Stimulated activated CD4-positive, alpha-beta T cell treated with anti-CD3 and anti-CD28 coated beads, Interleukin-12 subunit alpha, Interleukin-12 subunit beta, amount 100 ng/mL, for 48 hours (primary cell): ENCODE measurements at regions not wholly inside any gene's neighbourhood (a gene's known extent, or its start where the extent isn't known, plus 50 kb on each side); places are given as distances from the start of the nearest gene placed in this dataset.

Experiments used
- DNase-seq, 3 donors: peaks; one replicate each; pipeline ENCODE4 v3.0.0-alpha.2; 2020; ENCODE audit warnings: low read depth in 2 of 3, low spot score in 1 of 3

DNA sequence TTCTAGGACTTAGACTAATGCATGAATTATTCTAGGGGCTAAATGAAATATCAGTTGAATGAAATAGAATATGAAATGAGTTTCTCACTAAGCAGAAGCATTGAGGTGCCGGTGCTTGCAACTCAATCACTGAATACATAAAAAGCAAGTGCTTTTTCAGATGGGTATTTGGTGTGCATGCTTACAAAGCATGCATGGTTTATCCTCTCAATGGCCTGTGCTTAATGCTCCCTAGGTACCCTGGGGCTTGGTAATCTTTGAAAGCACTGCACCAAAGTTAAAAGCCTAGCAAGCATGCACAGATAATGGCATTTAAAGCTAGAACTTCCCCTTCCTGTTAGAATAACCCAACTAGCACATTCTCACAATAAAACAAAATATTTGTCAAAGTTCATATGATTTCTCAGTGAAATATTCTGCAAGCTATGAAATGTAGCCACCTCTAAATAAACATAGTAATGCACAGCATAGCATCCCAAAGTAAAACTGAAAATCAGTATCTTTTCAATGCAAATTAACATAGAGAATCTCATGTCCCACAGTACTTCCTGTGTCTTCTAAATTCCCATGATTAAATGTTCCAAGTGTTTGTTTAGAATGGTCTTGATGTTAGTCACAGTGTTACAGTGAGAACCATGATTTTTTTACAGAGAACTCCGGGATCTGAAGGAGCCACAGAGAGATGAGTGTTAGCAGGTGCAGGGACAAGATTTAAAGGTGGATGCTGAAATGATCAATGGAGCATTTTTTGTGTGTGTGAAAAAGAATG is 143.4 kb upstream of the CDH6 start:
- DNase-seq: no peak

DNA sequence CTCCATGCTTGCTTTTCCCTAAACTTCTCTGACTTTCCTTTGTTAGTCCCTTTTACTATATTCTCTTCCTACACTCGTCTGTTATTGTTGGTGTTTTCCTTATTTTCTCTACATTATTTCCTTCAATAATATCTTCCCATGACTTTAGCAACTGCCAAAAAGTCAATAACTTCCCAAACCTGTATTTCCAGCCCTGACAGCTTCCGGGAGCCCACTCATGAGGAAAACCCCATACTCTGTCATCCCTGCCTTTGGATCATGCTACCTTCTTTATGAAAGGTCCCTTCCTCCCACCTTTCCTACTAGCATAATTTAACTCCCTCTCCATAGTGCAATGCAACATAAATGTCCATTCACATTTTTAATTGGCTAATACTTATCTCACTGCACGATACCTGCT is 144.0 kb upstream of the CDH6 start:
- no peak for DNase-seq

- no peak for DNase-seq
These were observed 144.9 kb upstream of the CDH6 start for GRCh38 chr5:31048282-31049270.

DNA sequence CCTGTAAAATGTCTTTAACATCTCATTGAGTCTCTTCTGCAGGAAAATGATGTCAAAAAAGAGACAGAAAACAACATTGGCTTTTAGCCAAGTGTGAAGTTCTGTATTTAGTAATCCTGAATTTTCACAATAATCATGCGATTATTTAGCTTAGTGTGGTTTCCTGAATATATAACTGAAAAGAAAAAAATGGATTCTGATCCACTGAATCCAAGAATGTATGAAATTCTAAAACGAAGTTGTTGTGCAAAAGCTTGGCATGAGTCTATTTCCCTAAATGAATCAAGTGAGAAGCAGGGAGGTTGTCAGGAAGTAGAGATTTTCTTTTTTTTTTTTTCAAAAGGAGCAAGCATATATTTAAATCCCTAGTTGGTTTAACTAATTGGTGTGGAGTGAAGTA is 145.9 kb upstream of the CDH6 start:
- no peak for DNase-seq

DNA sequence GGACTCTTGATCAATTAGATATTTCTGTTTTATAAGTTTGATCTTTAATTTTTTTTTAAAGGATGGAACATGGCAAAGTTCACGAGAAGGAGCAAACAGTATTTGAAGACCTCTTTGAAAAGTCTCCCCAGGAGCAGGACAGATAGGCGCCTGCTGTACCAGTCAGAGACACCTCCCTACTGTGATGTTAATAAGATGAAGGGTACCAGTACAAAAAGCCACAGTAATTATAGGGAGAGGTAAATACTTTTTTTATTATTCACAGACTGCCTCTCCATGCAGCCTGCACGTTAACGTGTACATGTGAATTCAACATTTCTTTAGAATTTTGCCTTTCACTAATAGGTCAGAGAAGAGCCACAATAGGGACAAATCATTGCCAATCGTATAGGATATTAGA is 146.5 kb upstream of the CDH6 start:
- no peak for DNase-seq

DNA sequence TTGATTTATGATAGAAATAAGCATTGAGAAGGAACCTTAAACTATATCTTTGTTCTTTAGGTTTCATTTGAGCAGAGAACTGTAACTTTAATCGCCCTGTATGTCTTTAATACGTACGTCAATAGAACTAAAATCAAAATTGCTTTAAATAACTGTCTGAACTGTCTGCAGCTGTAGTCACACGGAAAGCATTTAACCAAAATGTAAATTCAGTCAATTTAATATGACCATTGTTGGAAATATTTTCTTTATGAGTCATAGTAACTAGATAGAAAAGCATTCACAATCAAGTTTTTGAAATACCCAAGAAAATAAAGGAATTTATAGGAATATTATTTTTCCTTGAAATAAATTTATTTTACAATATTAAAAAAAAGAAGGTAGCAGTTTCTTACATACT is 157.1 kb upstream of the CDH6 start:
- no peak for DNase-seq

- DNase-seq: no peak
These were observed 160.2 kb upstream of the CDH6 start for GRCh38 chr5:31033295-31033694.

DNA sequence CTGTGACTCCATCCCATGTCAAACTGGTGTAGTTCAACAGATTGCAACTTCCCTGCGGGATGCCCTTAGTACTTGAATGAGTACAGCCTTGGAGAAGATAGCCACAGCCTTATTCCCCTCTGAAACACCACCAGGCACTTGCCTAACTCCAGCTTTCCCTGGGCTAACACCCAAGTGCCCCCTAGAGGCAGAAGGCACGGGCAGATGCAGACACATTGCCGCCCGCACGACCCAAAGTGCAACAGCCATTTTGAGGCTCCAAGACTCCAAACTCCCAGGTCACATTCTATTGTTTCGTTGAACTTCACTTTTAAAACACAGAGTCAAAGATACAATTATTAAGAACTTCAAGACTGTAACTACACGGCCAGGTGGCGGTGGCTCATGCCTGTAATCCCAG is 163.6 kb upstream of the CDH6 start:
- no peak for DNase-seq

DNA sequence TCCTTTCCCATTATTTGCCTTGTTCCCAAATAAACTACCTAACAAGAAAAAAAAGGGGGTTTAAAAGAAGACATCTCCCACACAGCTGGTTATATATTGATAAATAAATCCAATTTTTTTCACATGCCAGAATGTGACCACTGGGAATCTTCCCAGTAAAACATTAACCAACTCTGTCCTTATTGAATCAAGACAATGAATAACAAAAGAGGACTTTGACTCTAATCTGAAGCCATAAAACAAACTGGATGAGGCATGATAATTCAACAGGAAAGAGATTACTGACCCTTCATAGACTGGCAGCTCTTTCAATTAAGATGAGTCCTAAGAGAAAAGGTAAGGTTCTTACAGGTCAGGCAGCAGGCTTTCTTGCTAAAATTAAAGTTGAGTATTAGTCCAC is 165.8 kb upstream of the CDH6 start:
- DNase-seq: no peak

GRCh38 chr5:31023105-31023504 is 170.4 kb upstream of the CDH6 start:
- DNase-seq: no peak

DNA sequence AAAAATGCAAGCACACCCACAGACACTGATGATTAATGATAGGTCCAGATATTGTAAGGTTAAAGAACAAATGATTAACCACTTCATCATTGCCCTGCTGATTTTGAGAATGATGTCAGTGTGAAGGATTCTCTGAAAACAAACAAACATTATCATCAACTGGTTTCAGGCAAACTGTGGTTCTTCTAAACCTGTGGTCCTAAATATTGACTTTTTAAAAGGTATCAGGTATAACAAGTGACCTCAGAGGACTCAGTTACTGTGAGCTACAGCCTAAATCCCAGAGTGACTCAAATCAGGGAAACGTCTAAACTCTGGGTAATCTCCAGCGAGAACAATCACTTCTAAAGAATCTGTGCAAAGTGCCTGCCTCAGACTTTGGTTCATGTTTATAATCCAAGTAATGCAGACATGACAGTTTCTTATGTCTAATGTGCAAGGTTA is 172.3 kb upstream of the CDH6 start:
- DNase-seq: no peak

DNA sequence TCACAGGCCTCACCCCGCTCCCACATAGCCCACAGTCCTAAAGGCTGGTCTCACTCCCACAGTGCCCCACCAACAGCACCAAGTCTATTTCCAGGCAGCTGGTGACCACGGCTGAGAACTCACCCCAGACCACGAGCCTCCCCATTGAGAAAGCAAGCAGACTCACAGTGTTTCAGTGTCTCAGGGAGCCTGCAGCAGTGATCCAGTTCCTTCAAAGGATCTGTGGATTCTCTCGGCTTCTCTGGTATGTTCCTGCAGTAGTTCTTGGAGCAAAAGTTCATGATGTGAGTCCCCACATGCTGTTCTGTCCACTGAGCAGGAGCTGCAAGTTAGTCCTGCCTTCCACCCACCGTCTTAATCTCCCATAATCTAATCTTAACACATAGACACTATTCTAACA is 185.3 kb upstream of the CDH6 start:
- no peak for DNase-seq

- no peak for DNase-seq
These were observed 185.8 kb upstream of the CDH6 start for GRCh38 chr5:31007672-31008071.

DNA sequence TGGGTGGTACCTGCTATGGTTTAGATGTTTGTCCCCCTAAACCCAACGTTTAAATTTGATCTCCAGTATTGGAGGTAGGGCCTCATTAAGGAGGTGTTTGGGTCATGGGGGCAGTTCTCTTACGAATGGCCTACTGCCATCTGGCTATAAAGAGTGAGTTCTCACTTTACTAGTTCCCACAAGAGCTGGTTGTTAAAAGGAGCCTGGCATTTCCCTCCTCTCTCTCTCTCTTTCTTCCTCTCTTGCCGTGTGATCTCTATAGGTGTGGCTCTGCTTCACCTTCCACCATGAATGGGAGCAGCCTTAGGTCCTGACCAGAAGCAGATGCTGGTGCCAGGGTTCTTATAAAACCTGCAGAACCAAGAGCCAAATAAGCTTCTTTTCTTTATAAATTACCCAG is 193.2 kb upstream of the CDH6 start:
- DNase-seq: no peak

GRCh38 chr5:30997681-30998080 is 195.8 kb upstream of the CDH6 start:
- no peak for DNase-seq

DNA sequence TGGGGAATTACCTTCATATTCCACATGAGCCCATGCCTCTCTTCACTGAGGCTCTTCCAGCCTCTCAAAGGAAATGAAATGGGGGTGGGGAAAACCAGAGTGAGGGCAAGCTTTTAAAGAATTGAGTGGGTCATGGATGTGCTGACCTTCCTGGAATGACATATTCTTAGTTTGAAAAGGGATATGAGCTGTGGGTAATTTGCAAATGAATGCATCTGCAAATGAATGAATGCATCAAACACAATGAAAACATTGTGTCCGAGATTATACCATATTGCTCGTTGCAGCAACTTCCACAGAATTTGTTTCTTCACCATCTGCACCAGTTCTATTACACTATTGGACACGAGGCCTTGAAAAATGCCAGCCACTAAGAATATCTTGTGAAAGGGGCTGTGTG is 198.6 kb upstream of the CDH6 start:
- no peak for DNase-seq

GRCh38 chr5:30994176-30994575 is 199.3 kb upstream of the CDH6 start:
- DNase-seq: no peak

DNA sequence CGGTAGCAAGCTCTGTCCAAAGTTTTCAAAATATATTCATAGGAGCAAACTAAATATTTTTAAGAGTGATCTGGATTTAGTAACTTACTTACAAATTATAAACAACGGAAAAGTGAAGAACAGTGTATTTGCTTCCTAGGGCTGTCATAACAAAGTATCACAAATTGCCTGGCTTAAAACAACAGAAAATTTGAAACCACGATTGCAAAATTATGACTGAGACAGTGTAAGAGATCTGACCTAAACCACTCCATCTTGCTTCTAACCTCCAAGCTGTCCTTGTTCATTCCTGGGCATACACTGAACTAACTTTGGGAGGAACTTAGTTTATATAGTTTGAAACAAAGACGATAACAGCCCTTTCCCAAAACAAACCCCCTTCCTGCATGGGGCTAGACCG is 202.0 kb upstream of the CDH6 start:
- no peak for DNase-seq

GRCh38 chr5:30981576-30981975 is 211.9 kb upstream of the CDH6 start:
- DNase-seq: no peak

GRCh38 chr5:30968971-30969370 is 224.5 kb upstream of the CDH6 start:
- no peak for DNase-seq

GRCh38 chr5:30960036-30960435 is 233.4 kb upstream of the CDH6 start:
- DNase-seq: no peak

DNA sequence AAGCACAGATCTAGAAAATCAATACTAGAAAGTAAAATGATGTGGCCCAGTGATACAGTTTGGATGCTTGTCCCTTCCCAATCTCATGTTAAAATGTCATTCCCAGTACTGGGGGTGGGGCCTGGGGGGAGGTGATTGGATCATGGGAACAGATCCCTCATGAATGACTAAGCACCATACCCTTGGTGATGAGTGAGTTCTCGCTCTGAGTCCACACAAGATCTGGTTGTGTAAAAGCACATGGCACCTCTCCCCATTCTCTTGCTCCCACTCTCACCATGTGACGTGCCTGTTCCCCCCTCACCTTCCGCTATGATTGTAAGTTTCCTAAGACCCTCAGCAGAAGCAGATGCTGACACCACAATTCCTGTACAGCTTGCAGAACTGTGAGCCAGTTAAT is 234.2 kb upstream of the CDH6 start:
- no peak for DNase-seq
